Activated CD4-positive, alpha-beta T cell treated with anti-CD3 and anti-CD28 coated beads, Interleukin-2, Interleukin-6, amounts not matched to agents 100 ng/mL and 50 ng/mL, durations not matched to agents 16 hours and 8 hours (primary cell): ENCODE measurements at regions not wholly inside any gene's neighbourhood (a gene's known extent, or its start where the extent isn't known, plus 50 kb on each side); places are given as distances from the start of the nearest gene placed in this dataset.
"Not testable (repeated sequence)": the region's sequence is repeated elsewhere in the genome, so short reads cannot be mapped to it uniquely, and the experiment has no call there.

Source experiments
- DNase-seq: peaks from one replicate; pipeline ENCODE4 v3.0.0-alpha.2; 2020

- no peak for DNase-seq
These were observed 245.5 kb upstream of the SLC7A11 start for GRCh38 chr4:138487670-138488069.

GRCh38 chr4:138487230-138487629, 245.1 kb upstream of the SLC7A11 start:
- DNase-seq = no peak

GRCh38 chr4:138485498-138485897, 243.3 kb upstream of the SLC7A11 start:
- DNase-seq = no peak

- DNase-seq = no peak
These were observed 233.0 kb upstream of the SLC7A11 start for GRCh38 chr4:138475116-138475515.

- DNase-seq = no peak
These were observed 231.2 kb upstream of the SLC7A11 start for GRCh38 chr4:138473339-138473738.

- no peak for DNase-seq
These were observed 218.6 kb upstream of the SLC7A11 start for GRCh38 chr4:138460477-138461414.

- DNase-seq = no peak
These were observed 216.6 kb upstream of the SLC7A11 start for GRCh38 chr4:138458751-138459150.

GRCh38 chr4:138456349-138456748, 214.2 kb upstream of the SLC7A11 start:
- DNase-seq = not testable (repeated sequence)

GRCh38 chr4:138455097-138455496, 212.9 kb upstream of the SLC7A11 start:
- no peak for DNase-seq

- DNase-seq = no peak
These were observed 210.7 kb upstream of the SLC7A11 start for GRCh38 chr4:138452826-138453225.

- DNase-seq = no peak
These were observed 209.1 kb upstream of the SLC7A11 start for GRCh38 chr4:138451276-138451663.

- no peak for DNase-seq
These were observed 208.6 kb upstream of the SLC7A11 start for GRCh38 chr4:138450546-138451275.

- no peak for DNase-seq
These were observed 207.8 kb upstream of the SLC7A11 start for GRCh38 chr4:138449938-138450337.

GRCh38 chr4:138448169-138448568, 206.0 kb upstream of the SLC7A11 start:
- no peak for DNase-seq

GRCh38 chr4:138446456-138446855, 204.3 kb upstream of the SLC7A11 start:
- DNase-seq = no peak

- DNase-seq = no peak
These were observed 202.9 kb upstream of the SLC7A11 start for GRCh38 chr4:138445098-138445497.

- no peak for DNase-seq
These were observed 202.1 kb upstream of the SLC7A11 start for GRCh38 chr4:138444260-138444659.

GRCh38 chr4:138439143-138439581, 197.0 kb upstream of the SLC7A11 start:
- DNase-seq = no peak

GRCh38 chr4:138438608-138439007, 196.5 kb upstream of the SLC7A11 start:
- DNase-seq = no peak

GRCh38 chr4:138437263-138437851, 195.2 kb upstream of the SLC7A11 start:
- no peak for DNase-seq

- DNase-seq = not testable (repeated sequence)
These were observed 193.6 kb upstream of the SLC7A11 start for GRCh38 chr4:138435733-138436132.

- DNase-seq = not testable (repeated sequence)
These were observed 192.9 kb upstream of the SLC7A11 start for GRCh38 chr4:138435046-138435445.

- no peak for DNase-seq
These were observed 186.5 kb upstream of the SLC7A11 start for GRCh38 chr4:138428611-138429010.

GRCh38 chr4:138426786-138427185, 184.6 kb upstream of the SLC7A11 start:
- DNase-seq = no peak
